Loucy (cell line): ENCODE measurements at regions not wholly inside any gene's neighbourhood (a gene's known extent, or its start where the extent isn't known, plus 50 kb on each side); places are given as distances from the start of the nearest gene placed in this dataset.

Experiments
- H2AFZ ChIP-seq: fragments of 200-600 bp; sonication (generic); 2 replicates; pipeline ENCODE4 v1.6.0; 2016; ENCODE audit warnings: antibody characterized with exemption, mild to moderate bottlenecking, low read length, moderate library complexity
- H3F3A ChIP-seq: fragments of 200-600 bp; 2 replicates; pipeline ENCODE4 v1.6.0; 2016; ENCODE audit warnings: antibody characterized with exemption, low read depth, mild to moderate bottlenecking
- H3K27me3 ChIP-seq: fragments of 200-600 bp; sonication (generic); 2 replicates; pipeline ENCODE4 v1.6.1; 2014; ENCODE audit warnings: low read length, mild to moderate bottlenecking; ENCODE audit not compliant: insufficient read depth, poor library complexity, severe bottlenecking
- H3K36me3 ChIP-seq: fragments of 200-600 bp; sonication (generic); 2 replicates; pipeline ENCODE4 v1.6.1; 2016; ENCODE audit warnings: low read length; ENCODE audit not compliant: insufficient read depth
- H3K4me1 ChIP-seq: fragments of 200-600 bp; sonication (generic); 2 replicates; pipeline ENCODE4 v1.5.1; 2014; ENCODE audit warnings: low read length, mild to moderate bottlenecking; ENCODE audit not compliant: insufficient read depth, poor library complexity, severe bottlenecking
- H3K4me2 ChIP-seq: fragments of 200-600 bp; sonication (generic); 2 replicates; pipeline ENCODE4 v1.6.0; 2014; ENCODE audit warnings: antibody characterized with exemption, low read length, low read depth, mild to moderate bottlenecking; ENCODE audit not compliant: poor library complexity, severe bottlenecking
- H3K4me3 ChIP-seq: fragments of 200-600 bp; sonication (generic); 2 replicates; pipeline ENCODE4 v1.5.1; 2014; ENCODE audit warnings: low read length, mild to moderate bottlenecking, mixed read lengths; ENCODE audit not compliant: poor library complexity, severe bottlenecking
- H3K79me2 ChIP-seq: fragments of 200-600 bp; sonication (generic); 2 replicates; pipeline ENCODE4 v1.6.1; 2014; ENCODE audit warnings: low read length; ENCODE audit not compliant: insufficient read depth
- H3K9ac ChIP-seq: fragments of 200-600 bp; sonication (generic); 2 replicates; pipeline ENCODE4 v1.6.0; 2014; ENCODE audit warnings: mild to moderate bottlenecking, low read depth, low read length, moderate library complexity; ENCODE audit not compliant: poor library complexity, severe bottlenecking
- H3K9me2 ChIP-seq: fragments of 200-600 bp; sonication (generic); replicated peaks from 2 replicates; pipeline ENCODE4 v1.6.1; 2016; ENCODE audit warnings: low read depth, low read length, mixed read lengths
- H3K9me3 ChIP-seq: fragments of 200-600 bp; sonication (generic); 2 replicates; pipeline ENCODE4 v1.6.1; 2014; ENCODE audit warnings: mild to moderate bottlenecking, antibody characterized with exemption, low read length, low read depth; ENCODE audit not compliant: insufficient read depth
- H4K20me1 ChIP-seq: fragments of 200-600 bp; sonication (generic); 2 replicates; pipeline ENCODE4 v1.6.0; 2014; ENCODE audit warnings: antibody characterized with exemption, low read length, mild to moderate bottlenecking; ENCODE audit not compliant: insufficient read depth, poor library complexity, severe bottlenecking
- CTCF ChIP-seq: fragments of 200-600 bp; sonication (generic); conservative IDR thresholded peaks from 2 replicates; pipeline ENCODE4 v1.5.1; 2014; ENCODE audit warnings: mild to moderate bottlenecking, antibody characterized with exemption, low read length
- EZH2phosphoT487 ChIP-seq: fragments of 200-600 bp; IDR thresholded peaks from 2 replicates; pipeline ENCODE4 v1.6.1; 2018; ENCODE audit warnings: antibody characterized with exemption, mild to moderate bottlenecking, moderate library complexity, borderline replicate concordance

GRCh38 chr3:86382556-86382955 lies 608.4 kb downstream of the VGLL3 start:
- H3K9me2 ChIP-seq = no peaks in the 10 kb centered on the region
- H3F3A ChIP-seq = no peaks in the 10 kb centered on the region
- TF ChIP-seq EZH2phosphoT487 (no peak), CTCF (no peak)
- H3K79me2 ChIP-seq = no peaks in the 10 kb centered on the region
- no peaks in the 10 kb centered on the region for H3K9me3 ChIP-seq
- no peaks in the 10 kb centered on the region for H3K36me3 ChIP-seq
- no peak overlapping the region for H3K4me3 ChIP-seq
- no peak overlapping the region for H2AFZ ChIP-seq
- no peaks in the 10 kb centered on the region for H3K4me1 ChIP-seq
- H4K20me1 ChIP-seq = no peaks in the 10 kb centered on the region
- H3K27me3 ChIP-seq = no peaks in the 10 kb centered on the region
- no peak overlapping the region for H3K9ac ChIP-seq
- no peak overlapping the region for H3K4me2 ChIP-seq

GRCh38 chr3:86381247-86381646 lies 609.7 kb downstream of the VGLL3 start:
- no peak for TF ChIP-seq EZH2phosphoT487
- no peak for TF ChIP-seq CTCF
- Histone ChIP-seq H3K4me1 (no peaks in the 10 kb centered on the region), H2AFZ (no peak overlapping the region)

GRCh38 chr3:86379280-86379679 lies 611.7 kb downstream of the VGLL3 start:
- Histone ChIP-seq H3K9me2 (no peaks in the 10 kb centered on the region), H3K27me3 (no peaks in the 10 kb centered on the region), H3K4me1 (no peaks in the 10 kb centered on the region), H2AFZ (no peak overlapping the region), H3K9me3 (no peaks in the 10 kb centered on the region), H4K20me1 (no peaks in the 10 kb centered on the region), H3K4me3 (no peak overlapping the region), H3K9ac (no peak overlapping the region), H3K36me3 (no peaks in the 10 kb centered on the region), H3K79me2 (no peaks in the 10 kb centered on the region), H3F3A (no peaks in the 10 kb centered on the region), H3K4me2 (no peak overlapping the region)
- TF ChIP-seq CTCF = no peak
- TF ChIP-seq EZH2phosphoT487 = no peak

More at GRCh38 chr3:86381247-86381646, 609.7 kb downstream of the VGLL3 start:
- Histone ChIP-seq H3F3A (no peaks in the 10 kb centered on the region), H3K4me3 (no peak overlapping the region), H3K27me3 (no peaks in the 10 kb centered on the region), H3K36me3 (no peaks in the 10 kb centered on the region), H3K9me2 (no peaks in the 10 kb centered on the region), H3K9ac (no peak overlapping the region), H3K4me2 (no peak overlapping the region), H4K20me1 (no peaks in the 10 kb centered on the region), H3K9me3 (no peaks in the 10 kb centered on the region), H3K79me2 (no peaks in the 10 kb centered on the region)
